ENCODE measurements at regions not wholly inside any gene's neighbourhood (a gene's known extent, or its start where the extent isn't known, plus 50 kb on each side); places are given as distances from the start of the nearest gene placed in this dataset.

GRCh38 chr9:99305124-99305523 is 83.0 kb downstream of the SEC61B start:
- TF ChIP-seq EP300 (IDR thresholded peaks at IDR 0.05) (no peak), POLR2AphosphoS5 (IDR thresholded peaks at IDR 0.05) (no peak), CTCF (IDR thresholded peaks at IDR 0.05) (no peak), POLR2A (IDR thresholded peaks at IDR 0.05) (no peak)
